Parathyroid adenoma (tissue), 2 donors: ENCODE measurements at regions not wholly inside any gene's neighbourhood (a gene's known extent, or its start where the extent isn't known, plus 50 kb on each side); places are given as distances from the start of the nearest gene placed in this dataset.

ENCODE experiments used
- H2AFZ ChIP-seq: fragments of 300-600 bp; sonication (generic); one replicate; pipeline ENCODE4 v1.7.0; 2017; ENCODE audit warnings: antibody characterized with exemption, mild to moderate bottlenecking
- H3K27ac ChIP-seq: fragments of 300-600 bp; sonication (generic); one replicate; pipeline ENCODE4 v1.7.0; 2017
- H3K27me3 ChIP-seq: fragments of 300-600 bp; sonication (generic); one replicate; pipeline ENCODE4 v1.7.0; 2017; ENCODE audit warnings: low read length; ENCODE audit not compliant: control insufficient read depth, insufficient read depth
- H3K36me3 ChIP-seq: fragments of 300-600 bp; sonication (generic); one replicate; pipeline ENCODE4 v1.7.0; 2017; ENCODE audit warnings: low read length; ENCODE audit not compliant: control insufficient read depth, insufficient read depth
- H3K4me1 ChIP-seq: fragments of 300-600 bp; sonication (generic); one replicate; pipeline ENCODE4 v1.7.0; 2017; ENCODE audit warnings: control low read depth
- H3K4me2 ChIP-seq: fragments of 300-600 bp; sonication (generic); one replicate; pipeline ENCODE4 v1.7.0; 2017; ENCODE audit warnings: low read length
- H3K4me3 ChIP-seq: fragments of 300-600 bp; sonication (generic); one replicate; pipeline ENCODE4 v1.7.0; 2017; ENCODE audit warnings: low read depth, low read length
- H3K79me2 ChIP-seq: fragments of 300-600 bp; sonication (generic); one replicate; pipeline ENCODE4 v1.7.0; 2017; ENCODE audit warnings: control low read depth
- H3K9ac ChIP-seq: fragments of 300-600 bp; sonication (generic); one replicate; pipeline ENCODE4 v1.7.0; 2017; ENCODE audit warnings: mild to moderate bottlenecking
- H3K9me3 ChIP-seq: fragments of 300-600 bp; sonication (generic); one replicate; pipeline ENCODE4 v1.7.0; 2017; ENCODE audit warnings: low read length; ENCODE audit not compliant: control insufficient read depth
- CTCF ChIP-seq: fragments of 300-600 bp; sonication (generic); IDR thresholded peaks from one replicate; pipeline ENCODE4 v1.7.0; 2017; ENCODE audit warnings: antibody characterized with exemption, mild to moderate bottlenecking
- donor health status: primary hyperparathyroidism.

GRCh38 chr20:61135266-61135665 is 116.8 kb upstream of the CDH4 start:
- H3K4me2 ChIP-seq = no peak overlapping the region
- no peak overlapping the region for H2AFZ ChIP-seq
- H3K36me3 ChIP-seq = no peaks in the 10 kb centered on the region
- no peaks in the 10 kb centered on the region for H3K9me3 ChIP-seq
- H3K4me3 ChIP-seq = no peak overlapping the region
- H3K4me1 ChIP-seq = no peaks in the 10 kb centered on the region
- H3K27ac ChIP-seq = no peak overlapping the region
- no peak for TF ChIP-seq CTCF
- no peaks in the 10 kb centered on the region for H3K79me2 ChIP-seq
- H3K9ac ChIP-seq = no peak overlapping the region
- H3K27me3 ChIP-seq = no peaks in the 10 kb centered on the region

- no peak for TF ChIP-seq CTCF
Measured at GRCh38 chr20:61135968-61136367, 116.1 kb upstream of the CDH4 start.

GRCh38 chr20:61138566-61138965 is 113.5 kb upstream of the CDH4 start:
- Histone ChIP-seq H3K79me2 (no peaks in the 10 kb centered on the region), H3K36me3 (no peaks in the 10 kb centered on the region), H3K9me3 (no peaks in the 10 kb centered on the region), H3K27me3 (no peaks in the 10 kb centered on the region), H3K4me1 (no peaks in the 10 kb centered on the region), H3K4me3 (no peak overlapping the region), H2AFZ (no peak overlapping the region), H3K27ac (no peak overlapping the region), H3K4me2 (no peak overlapping the region), H3K9ac (no peak overlapping the region)
- TF ChIP-seq CTCF = no peak

More at GRCh38 chr20:61135968-61136367, 116.1 kb upstream of the CDH4 start:
- Histone ChIP-seq H3K4me2 (no peak overlapping the region), H3K27me3 (no peaks in the 10 kb centered on the region), H3K79me2 (no peaks in the 10 kb centered on the region), H3K27ac (no peak overlapping the region), H3K36me3 (no peaks in the 10 kb centered on the region), H2AFZ (no peak overlapping the region), H3K4me3 (no peak overlapping the region), H3K9ac (no peak overlapping the region), H3K9me3 (no peaks in the 10 kb centered on the region), H3K4me1 (no peaks in the 10 kb centered on the region)

- no peak overlapping the region for H3K27ac ChIP-seq
- no peak overlapping the region for H2AFZ ChIP-seq
- no peaks in the 10 kb centered on the region for H3K36me3 ChIP-seq
- H3K9ac ChIP-seq = no peak overlapping the region
- no peaks in the 10 kb centered on the region for H3K27me3 ChIP-seq
- H3K4me1 ChIP-seq = no peaks in the 10 kb centered on the region
- no peak for TF ChIP-seq CTCF
- H3K4me2 ChIP-seq = no peak overlapping the region
- no peaks in the 10 kb centered on the region for H3K79me2 ChIP-seq
- H3K4me3 ChIP-seq = no peak overlapping the region
- no peaks in the 10 kb centered on the region for H3K9me3 ChIP-seq
Measured at GRCh38 chr20:61139031-61139430, 113.0 kb upstream of the CDH4 start.

- Histone ChIP-seq H3K27ac (no peak overlapping the region), H2AFZ (no peak overlapping the region), H3K4me1 (no peaks in the 10 kb centered on the region), H3K36me3 (no peaks in the 10 kb centered on the region), H3K9ac (no peak overlapping the region), H3K79me2 (no peaks in the 10 kb centered on the region), H3K4me2 (no peak overlapping the region), H3K4me3 (no peak overlapping the region), H3K9me3 (no peaks in the 10 kb centered on the region), H3K27me3 (peaks cover 3% of the 10 kb centered on the region)
- TF ChIP-seq CTCF = no peak
Measured at GRCh38 chr20:61140576-61140975, 111.5 kb upstream of the CDH4 start.
